ENCODE measurements at regions not wholly inside any gene's neighbourhood (a gene's known extent, or its start where the extent isn't known, plus 50 kb on each side); places are given as distances from the start of the nearest gene placed in this dataset.

- TF ChIP-seq CTCF (IDR thresholded peaks at IDR 0.05): no peak
- TF ChIP-seq POLR2A (IDR thresholded peaks at IDR 0.05): no peak
Observed at GRCh38 chr7:26580064-26580591, 284.3 kb downstream of the SKAP2 start.

All from testis (tissue), 2 donors.